Lung (tissue), 11 donors: ENCODE measurements at regions not wholly inside any gene's neighbourhood (a gene's known extent, or its start where the extent isn't known, plus 50 kb on each side); places are given as distances from the start of the nearest gene placed in this dataset.

Experiments used
- ATAC-seq: fragments of 200-7000 bp; cut with Tn5 transposase; one replicate; pipeline ENCODE4 v1.9.1; 2020; ENCODE audit warnings: moderate number of reproducible peaks; ENCODE audit not compliant: insufficient read depth, low FRiP score
- DNase-seq, 3 donors: peaks; one replicate each; pipeline ENCODE4 v3.0.0-alpha.2; 2013 to 2017
- H3K27ac ChIP-seq, 2 donors: one replicate each; pipeline ENCODE4 v1.5.1; 2013; ENCODE audit warnings: mild to moderate bottlenecking in 2 of 2, moderate library complexity in 2 of 2, control low read depth in 1 of 2, inconsistent platforms in 1 of 2, low read depth in 1 of 2, low read length in 1 of 2
- H3K27me3 ChIP-seq, 3 donors: one replicate each; pipeline ENCODE4 v1.5.1; 2013; ENCODE audit warnings: low read length in 2 of 3; ENCODE audit not compliant: control insufficient read depth in 3 of 3, insufficient read depth in 3 of 3
- H3K36me3 ChIP-seq, 4 donors: one replicate each; pipeline ENCODE4 v1.5.1; 2013; ENCODE audit warnings: low read length in 4 of 4, mild to moderate bottlenecking in 1 of 4, moderate library complexity in 1 of 4; ENCODE audit not compliant: control insufficient read depth in 4 of 4, insufficient read depth in 4 of 4
- H3K4me1 ChIP-seq, 5 donors: one replicate each; pipeline ENCODE4 v1.5.1; 2013; ENCODE audit warnings: low read length in 5 of 5, mild to moderate bottlenecking in 2 of 5, moderate library complexity in 1 of 5; ENCODE audit not compliant: control insufficient read depth in 5 of 5, insufficient read depth in 5 of 5
- H3K4me3 ChIP-seq: one replicate; pipeline ENCODE4 v1.5.1; 2013; ENCODE audit warnings: mild to moderate bottlenecking, control low read depth, moderate library complexity
- H3K9ac ChIP-seq, 2 donors: one replicate each; pipeline ENCODE4 v1.5.1; 2013; ENCODE audit warnings: low read length in 2 of 2, control low read depth in 1 of 2; ENCODE audit not compliant: insufficient read depth in 1 of 2
- H3K9me3 ChIP-seq, 4 donors: one replicate each; pipeline ENCODE4 v1.5.1; 2013; ENCODE audit warnings: low read length in 3 of 4, mild to moderate bottlenecking in 1 of 4, moderate library complexity in 1 of 4; ENCODE audit not compliant: control insufficient read depth in 4 of 4, insufficient read depth in 3 of 4
- CTCF ChIP-seq: IDR thresholded peaks from 2 replicates; pipeline ENCODE4 v1.5.1; 2012; ENCODE audit warnings: mild to moderate bottlenecking; ENCODE audit errors: control extremely low read depth, extremely low read depth
- WGBS, 2 donors: extraction: QIAGEN DNeasy Blood & Tissue Kit; methylation state at CpG; one replicate each; pipeline ENCODE4 v1.1.7; 2013; 5-methylcytosine and 5-hydroxymethylcytosine counted together
- donor health status: control.
- donor health status: control.
- donor health status: Bipolar disorder and iron deficiency.
- donor health status: healthy.
- donor health status: DM: yes; HTN: yes; CAD: no.

- Histone ChIP-seq H3K4me3 (no peak overlapping the region), H3K9ac (no peak overlapping the region), H3K27me3 (no peaks in the 10 kb centered on the region), H3K9me3 (peaks cover 0 to 3% (median 1%) of the 10 kb centered on the region in 4 donors), H3K27ac (no peak overlapping the region), H3K4me1 (no peaks in the 10 kb centered on the region), H3K36me3 (no peaks in the 10 kb centered on the region)
- no peak for DNase-seq
- no peak for ATAC-seq
- no peak for TF ChIP-seq CTCF
- whole genome bisulfite sequencing, 2 donors, result 93 to 97% methylated on average over 2 of the region's 2 CpGs
Observed at GRCh38 chr20:43358811-43359210, 98.9 kb upstream of the SRSF6 start.

GRCh38 chr20:43357352-43357751 is 100.3 kb upstream of the SRSF6 start:
- H3K9me3 ChIP-seq, result peaks cover 0 to 3% (median 2%) of the 10 kb centered on the region in 4 donors
- H3K4me1 ChIP-seq, result no peaks in the 10 kb centered on the region
- no peak overlapping the region for H3K4me3 ChIP-seq
- no peaks in the 10 kb centered on the region for H3K27me3 ChIP-seq
- WGBS, 2 donors, result 85 to 93% methylated on average over 6 of the region's 6 CpGs
- DNase-seq (no peak), ATAC-seq (no peak)
- H3K27ac ChIP-seq, result no peak overlapping the region
- no peak for TF ChIP-seq CTCF
- H3K36me3 ChIP-seq, result no peaks in the 10 kb centered on the region
- no peak overlapping the region for H3K9ac ChIP-seq

- no peak for DNase-seq
Observed at GRCh38 chr20:43355610-43356009, 102.1 kb upstream of the SRSF6 start.

More at GRCh38 chr20:43355610-43356009, 102.1 kb upstream of the SRSF6 start:
- ATAC-seq, result no peak
- WGBS, 2 donors, result 74 to 77% methylated on average over 2 of the region's 2 CpGs
- H3K4me3 ChIP-seq, result no peak overlapping the region
- H3K9me3 ChIP-seq, result peaks cover 0 to 3% (median 2%) of the 10 kb centered on the region in 4 donors
- H3K4me1 ChIP-seq, result no peaks in the 10 kb centered on the region
- H3K9ac ChIP-seq, result no peak overlapping the region
- no peaks in the 10 kb centered on the region for H3K36me3 ChIP-seq
- no peak for TF ChIP-seq CTCF
- no peak overlapping the region for H3K27ac ChIP-seq
- H3K27me3 ChIP-seq, result no peaks in the 10 kb centered on the region
